ENCODE measurements at regions not wholly inside any gene's neighbourhood (a gene's known extent, or its start where the extent isn't known, plus 50 kb on each side); places are given as distances from the start of the nearest gene placed in this dataset.

DNA sequence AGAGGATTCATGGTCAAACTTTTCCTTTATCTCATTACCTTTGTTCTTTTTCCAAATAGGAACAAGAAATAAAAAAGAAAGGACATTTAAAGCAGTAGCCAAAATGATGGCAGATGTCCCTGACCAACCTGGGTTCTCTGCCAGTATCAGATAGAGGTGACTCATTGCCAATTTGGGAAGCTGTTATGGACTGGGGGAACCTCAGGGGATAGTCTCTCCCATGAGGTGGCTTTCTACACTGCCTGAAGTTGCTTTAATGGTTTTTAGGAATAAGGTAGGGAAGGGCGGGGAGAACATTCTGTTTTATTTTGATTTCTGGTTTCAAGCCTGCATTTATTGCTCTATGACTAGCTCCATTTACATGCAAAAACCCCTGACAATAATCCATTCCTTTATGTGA, 457.9 kb upstream of the TPK1 start:
- Mint-ChIP-seq H3K36me3 (ENCODE audit: low read depth) (no peaks in the 10 kb centered on the region), H3K27me3 (no peaks in the 10 kb centered on the region)
- no peak for ATAC-seq

GRCh38 chr7:145293228-145293701, 457.4 kb upstream of the TPK1 start:
- no peaks in the 10 kb centered on the region for H3K27me3 Mint-ChIP-seq
- H3K9me3 ChIP-seq (ENCODE audit: control insufficient read depth, low read length, poor library complexity, severe bottlenecking) = no peaks in the 10 kb centered on the region
- H3K36me3 Mint-ChIP-seq (ENCODE audit: low read depth) = no peaks in the 10 kb centered on the region
- no peaks in the 10 kb centered on the region for H3K4me1 Mint-ChIP-seq
- DNase-seq (no peak), ATAC-seq (no peak)
- no peak overlapping the region for H3K27ac Mint-ChIP-seq
- H3K4me3 Mint-ChIP-seq = no peak overlapping the region

More for the DNA sequence above, 457.9 kb upstream of the TPK1 start:
- Mint-ChIP-seq H3K4me3 (no peak overlapping the region), H3K4me1 (no peaks in the 10 kb centered on the region), H3K27ac (no peak overlapping the region)
- no peaks in the 10 kb centered on the region for H3K9me3 ChIP-seq (ENCODE audit: control insufficient read depth, low read length, poor library complexity, severe bottlenecking)
- no peak for DNase-seq

GRCh38 chr7:145289384-145289783, 453.5 kb upstream of the TPK1 start:
- ATAC-seq = no peak
- Mint-ChIP-seq H3K36me3 (ENCODE audit: low read depth) (no peaks in the 10 kb centered on the region), H3K27ac (no peak overlapping the region)

DNA sequence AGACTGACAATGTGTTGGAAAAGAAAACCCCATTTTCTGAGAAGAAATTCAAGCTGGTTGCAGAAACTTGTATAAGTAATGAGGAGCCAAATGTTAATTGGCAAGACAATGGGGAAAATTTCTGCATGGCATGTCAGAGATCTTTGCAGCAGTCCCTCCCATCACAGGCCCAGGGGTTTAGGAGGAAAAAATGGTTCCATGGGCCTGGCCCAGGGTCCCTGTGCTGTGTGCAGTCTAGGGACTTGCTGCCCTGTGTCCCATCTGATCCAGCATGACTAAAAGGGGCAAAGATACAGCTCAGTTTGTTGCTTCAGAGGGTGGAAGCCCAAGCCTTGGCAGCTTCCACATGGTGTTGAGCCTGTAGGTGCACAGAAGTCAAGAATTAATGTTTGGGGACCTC, 440.3 kb upstream of the TPK1 start:
- ATAC-seq (no peak), DNase-seq (no peak)
- Mint-ChIP-seq H3K27ac (no peak overlapping the region), H3K4me1 (no peaks in the 10 kb centered on the region), H3K36me3 (ENCODE audit: low read depth) (no peaks in the 10 kb centered on the region), H3K4me3 (no peak overlapping the region), H3K27me3 (no peaks in the 10 kb centered on the region)
- H3K9me3 ChIP-seq (ENCODE audit: control insufficient read depth, low read length, poor library complexity, severe bottlenecking) = no peaks in the 10 kb centered on the region

More at GRCh38 chr7:145289384-145289783, 453.5 kb upstream of the TPK1 start:
- H3K9me3 ChIP-seq (ENCODE audit: control insufficient read depth, low read length, poor library complexity, severe bottlenecking) = no peaks in the 10 kb centered on the region
- Mint-ChIP-seq H3K4me1 (no peaks in the 10 kb centered on the region), H3K4me3 (no peak overlapping the region), H3K27me3 (no peaks in the 10 kb centered on the region)
- no peak for DNase-seq

DNA sequence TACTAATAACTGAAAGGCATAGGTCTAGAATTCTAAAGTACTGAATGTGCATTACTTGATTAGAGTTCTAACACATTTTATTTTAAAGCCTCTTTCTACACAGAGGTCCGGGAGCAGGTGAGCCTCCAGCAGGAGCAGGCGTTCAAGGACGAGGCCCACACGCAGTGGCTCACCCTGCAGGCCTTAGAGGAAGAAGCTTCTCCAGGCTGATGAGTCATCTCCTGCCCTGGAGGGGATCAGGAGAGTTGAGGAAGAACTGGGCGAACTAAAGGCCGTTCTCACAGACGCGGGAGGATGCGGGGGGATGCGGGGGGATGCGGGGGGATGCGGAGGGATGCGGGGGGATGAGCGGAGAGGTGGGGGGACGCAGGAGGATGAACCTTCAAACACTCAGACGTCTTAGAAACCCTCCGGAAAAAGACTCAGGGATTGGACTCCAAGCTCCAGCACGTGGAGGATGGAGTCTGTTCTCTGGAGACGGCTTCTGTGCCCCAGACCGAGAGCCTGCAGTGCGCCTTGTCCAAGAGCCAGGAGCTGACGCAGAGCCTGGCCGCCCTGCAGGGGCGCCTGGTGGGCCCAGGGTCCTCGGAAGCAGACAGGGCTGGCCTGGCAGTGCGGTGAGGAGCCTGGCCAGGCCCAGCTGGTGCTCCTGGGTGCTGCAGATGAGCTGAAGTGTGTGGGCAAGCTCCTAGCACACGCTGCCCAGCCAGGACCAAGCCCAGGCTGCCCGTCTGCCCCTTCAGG, 433.7 kb upstream of the TPK1 start:
- ATAC-seq (no peak), DNase-seq (no peak)
- H3K9me3 ChIP-seq (ENCODE audit: control insufficient read depth, low read length, poor library complexity, severe bottlenecking) = no peaks in the 10 kb centered on the region
- Mint-ChIP-seq H3K4me3 (no peak overlapping the region), H3K36me3 (ENCODE audit: low read depth) (no peaks in the 10 kb centered on the region), H3K27me3 (no peaks in the 10 kb centered on the region), H3K27ac (no peak overlapping the region), H3K4me1 (no peaks in the 10 kb centered on the region)

DNA sequence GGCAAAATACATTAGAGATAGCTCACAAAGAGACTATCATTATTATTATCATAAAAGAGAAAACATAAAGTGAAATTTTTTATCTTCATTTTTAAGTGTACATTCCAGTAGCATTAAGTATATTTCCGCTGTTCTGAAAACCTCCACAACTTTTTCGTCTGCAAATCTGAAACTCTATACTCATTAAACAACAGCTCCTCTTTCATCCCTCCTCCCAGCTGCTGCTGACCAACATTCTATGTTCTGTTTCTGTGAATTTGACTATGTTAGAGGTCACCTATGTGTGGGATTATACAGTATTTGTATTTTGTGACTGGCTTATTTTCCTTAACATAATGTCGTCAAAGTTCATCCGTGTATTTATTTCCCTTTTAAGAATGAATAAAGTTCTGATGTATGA, 429.3 kb upstream of the TPK1 start:
- DNase-seq (no peak), ATAC-seq (no peak)
- Mint-ChIP-seq H3K36me3 (ENCODE audit: low read depth) (no peaks in the 10 kb centered on the region), H3K4me3 (no peak overlapping the region), H3K27me3 (no peaks in the 10 kb centered on the region), H3K4me1 (no peaks in the 10 kb centered on the region), H3K27ac (no peak overlapping the region)
- no peaks in the 10 kb centered on the region for H3K9me3 ChIP-seq (ENCODE audit: control insufficient read depth, low read length, poor library complexity, severe bottlenecking)

- Mint-ChIP-seq H3K4me3 (no peak overlapping the region), H3K4me1 (no peaks in the 10 kb centered on the region), H3K27ac (no peak overlapping the region), H3K36me3 (ENCODE audit: low read depth) (no peaks in the 10 kb centered on the region), H3K27me3 (no peaks in the 10 kb centered on the region)
- DNase-seq (no peak), ATAC-seq (no peak)
- H3K9me3 ChIP-seq (ENCODE audit: control insufficient read depth, low read length, poor library complexity, severe bottlenecking) = no peaks in the 10 kb centered on the region
Measured at GRCh38 chr7:145263886-145264285, 428.0 kb upstream of the TPK1 start.

DNA sequence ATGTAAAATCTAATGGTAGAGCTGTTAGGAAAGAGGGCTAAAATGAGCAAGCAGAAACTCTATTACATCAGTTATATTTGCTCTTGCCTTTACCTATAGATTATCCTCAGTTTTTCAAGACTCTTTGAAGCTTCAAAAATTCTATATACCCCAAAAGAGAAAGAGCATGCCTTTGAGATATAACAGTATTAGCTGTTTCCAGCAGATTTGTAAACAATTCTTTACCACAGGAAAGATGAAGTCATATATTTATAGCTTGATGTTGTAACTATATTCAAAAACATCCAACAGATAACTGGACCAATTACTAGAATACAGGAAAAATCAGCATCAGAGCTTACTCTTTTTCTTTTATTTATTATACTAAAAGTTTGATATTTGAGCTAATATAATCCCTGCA, 416.2 kb upstream of the TPK1 start:
- Mint-ChIP-seq H3K36me3 (ENCODE audit: low read depth) (no peaks in the 10 kb centered on the region), H3K27ac (no peak overlapping the region), H3K27me3 (no peaks in the 10 kb centered on the region), H3K4me1 (no peaks in the 10 kb centered on the region), H3K4me3 (no peak overlapping the region)
- no peaks in the 10 kb centered on the region for H3K9me3 ChIP-seq (ENCODE audit: control insufficient read depth, low read length, poor library complexity, severe bottlenecking)
- DNase-seq (no peak), ATAC-seq (no peak)

GRCh38 chr7:145224775-145225174, 388.9 kb upstream of the TPK1 start:
- no peak overlapping the region for H3K27ac Mint-ChIP-seq
- no peak overlapping the region for H3K4me3 Mint-ChIP-seq
- ATAC-seq = no peak
- H3K36me3 Mint-ChIP-seq (ENCODE audit: low read depth) = no peaks in the 10 kb centered on the region
- H3K9me3 ChIP-seq (ENCODE audit: control insufficient read depth, low read length, poor library complexity, severe bottlenecking) = no peaks in the 10 kb centered on the region
- DNase-seq = no peak
- no peaks in the 10 kb centered on the region for H3K4me1 Mint-ChIP-seq
- H3K27me3 Mint-ChIP-seq = no peaks in the 10 kb centered on the region

DNA sequence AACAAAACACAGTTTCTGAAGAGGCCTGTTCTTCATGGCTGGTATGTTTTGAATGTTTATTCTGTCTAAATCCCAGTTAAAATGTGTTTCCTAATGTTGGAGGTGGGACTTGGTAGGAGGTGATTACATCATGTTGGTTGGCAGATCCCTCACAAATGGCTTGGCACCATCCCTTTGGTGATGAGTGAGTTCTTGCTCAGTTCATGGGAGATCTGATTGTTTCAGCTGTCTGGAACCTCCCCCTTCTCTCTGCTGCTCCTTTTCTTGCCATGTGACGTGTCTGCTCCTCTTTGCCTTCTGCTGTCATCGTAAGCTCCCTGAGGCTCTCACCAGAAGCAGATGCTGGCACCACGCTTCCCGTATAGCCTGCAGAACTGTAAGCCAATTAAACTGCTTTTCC, 383.6 kb upstream of the TPK1 start:
- no peaks in the 10 kb centered on the region for H3K9me3 ChIP-seq (ENCODE audit: control insufficient read depth, low read length, poor library complexity, severe bottlenecking)
- Mint-ChIP-seq H3K4me1 (no peaks in the 10 kb centered on the region), H3K27me3 (no peaks in the 10 kb centered on the region), H3K27ac (no peak overlapping the region), H3K4me3 (no peak overlapping the region), H3K36me3 (ENCODE audit: low read depth) (no peaks in the 10 kb centered on the region)
- DNase-seq = no peak
- ATAC-seq = no peak

GRCh38 chr7:145216866-145217265, 381.0 kb upstream of the TPK1 start:
- H3K4me3 Mint-ChIP-seq = no peak overlapping the region
- ATAC-seq = no peak
- H3K27ac Mint-ChIP-seq = no peak overlapping the region

DNA sequence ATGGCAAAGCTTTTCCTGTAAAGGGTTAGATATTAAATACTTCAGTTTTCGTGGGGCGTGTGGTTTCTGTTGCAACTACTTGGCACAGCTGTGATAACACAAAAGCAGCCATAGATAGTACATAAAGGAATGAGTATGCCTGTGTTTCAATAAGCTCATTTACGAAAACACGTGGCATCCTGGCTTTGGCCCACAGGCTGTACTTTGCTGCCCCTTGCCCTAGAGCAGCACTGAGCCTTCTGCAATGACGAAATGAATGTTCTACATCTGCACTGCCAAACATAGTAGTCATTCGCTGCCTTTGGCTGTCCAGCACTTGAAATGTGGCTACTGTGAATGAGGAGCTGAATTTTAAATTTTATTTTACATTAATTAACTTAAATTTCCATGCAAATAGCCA, 376.2 kb upstream of the TPK1 start:
- H3K9me3 ChIP-seq (ENCODE audit: control insufficient read depth, low read length, poor library complexity, severe bottlenecking) = no peaks in the 10 kb centered on the region
- DNase-seq = no peak
- H3K4me1 Mint-ChIP-seq = no peaks in the 10 kb centered on the region

More at GRCh38 chr7:145216866-145217265, 381.0 kb upstream of the TPK1 start:
- Mint-ChIP-seq H3K27me3 (no peaks in the 10 kb centered on the region), H3K36me3 (ENCODE audit: low read depth) (no peaks in the 10 kb centered on the region), H3K4me1 (no peaks in the 10 kb centered on the region)
- no peak for DNase-seq
- H3K9me3 ChIP-seq (ENCODE audit: control insufficient read depth, low read length, poor library complexity, severe bottlenecking) = no peaks in the 10 kb centered on the region

GRCh38 chr7:145211211-145211610, 375.4 kb upstream of the TPK1 start:
- H3K4me3 Mint-ChIP-seq = no peak overlapping the region

More for the DNA sequence above, 376.2 kb upstream of the TPK1 start:
- no peak overlapping the region for H3K27ac Mint-ChIP-seq
- no peak for ATAC-seq
- H3K27me3 Mint-ChIP-seq = no peaks in the 10 kb centered on the region
- no peak overlapping the region for H3K4me3 Mint-ChIP-seq
- no peaks in the 10 kb centered on the region for H3K36me3 Mint-ChIP-seq (ENCODE audit: low read depth)

DNA sequence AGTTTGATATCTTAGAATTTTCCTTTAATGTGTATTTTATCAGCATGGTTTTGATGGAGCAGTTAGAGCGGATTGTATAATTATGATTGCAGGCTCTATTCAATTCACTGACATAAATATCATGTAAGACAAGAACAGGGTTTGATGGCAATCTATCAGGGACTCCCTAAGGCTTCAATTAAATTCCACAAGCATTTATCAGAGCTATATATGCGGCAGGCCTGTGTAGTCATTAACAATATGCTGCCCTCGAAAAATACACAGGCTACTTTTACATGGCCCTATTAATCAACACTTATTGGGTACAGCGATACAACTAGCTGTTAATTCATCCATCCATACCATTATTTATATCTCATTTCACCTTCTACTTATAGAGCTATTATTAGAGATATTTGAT, 358.1 kb upstream of the TPK1 start:
- no peaks in the 10 kb centered on the region for H3K27me3 Mint-ChIP-seq
- H3K36me3 Mint-ChIP-seq (ENCODE audit: low read depth) = no peaks in the 10 kb centered on the region
- H3K27ac Mint-ChIP-seq = no peak overlapping the region
- no peak overlapping the region for H3K4me3 Mint-ChIP-seq
- no peaks in the 10 kb centered on the region for H3K4me1 Mint-ChIP-seq
- no peak for ATAC-seq
- no peak for DNase-seq
- H3K9me3 ChIP-seq (ENCODE audit: control insufficient read depth, low read length, poor library complexity, severe bottlenecking) = no peaks in the 10 kb centered on the region

More at GRCh38 chr7:145211211-145211610, 375.4 kb upstream of the TPK1 start:
- H3K27ac Mint-ChIP-seq = no peak overlapping the region
- ATAC-seq = no peak
- no peaks in the 10 kb centered on the region for H3K4me1 Mint-ChIP-seq
- no peaks in the 10 kb centered on the region for H3K27me3 Mint-ChIP-seq
- no peak for DNase-seq
- H3K36me3 Mint-ChIP-seq (ENCODE audit: low read depth) = no peaks in the 10 kb centered on the region
- H3K9me3 ChIP-seq (ENCODE audit: control insufficient read depth, low read length, poor library complexity, severe bottlenecking) = no peaks in the 10 kb centered on the region
